MM.1S (cell line): ENCODE measurements at regions not wholly inside any gene's neighbourhood (a gene's known extent, or its start where the extent isn't known, plus 50 kb on each side); places are given as distances from the start of the nearest gene placed in this dataset.
"Not testable (repeated sequence)": the region's sequence is repeated elsewhere in the genome, so short reads cannot be mapped to it uniquely, and the experiment has no call there.

Source experiments
- DNase-seq: peaks from one replicate; pipeline ENCODE4 v3.0.0-alpha.2; 2015
- H2AFZ ChIP-seq: fragments of 300-600 bp; sonication (generic); 2 replicates; pipeline ENCODE4 v1.6.0; 2016; ENCODE audit warnings: antibody characterized with exemption, low read length
- H3F3A ChIP-seq: fragments of 300-600 bp; sonication (generic); 2 replicates; pipeline ENCODE4 v1.6.1; 2016; ENCODE audit warnings: mild to moderate bottlenecking, antibody characterized with exemption, low read length, moderate library complexity, mixed read lengths; ENCODE audit not compliant: insufficient read depth
- H3K27ac ChIP-seq: fragments of 300-600 bp; sonication (generic); 2 replicates; pipeline ENCODE4 v1.5.1; 2016; ENCODE audit warnings: mild to moderate bottlenecking, low read length
- H3K27me3 ChIP-seq: fragments of 300-600 bp; sonication (generic); replicated peaks from 2 replicates; pipeline ENCODE4 v1.6.0; 2016; ENCODE audit warnings: low read length; ENCODE audit not compliant: insufficient read depth
- H3K36me3 ChIP-seq: fragments of 300-600 bp; sonication (generic); replicated peaks from 2 replicates; pipeline ENCODE4 v1.6.1; 2016; ENCODE audit warnings: mild to moderate bottlenecking, low read length, mixed read lengths; ENCODE audit not compliant: insufficient read depth
- H3K4me1 ChIP-seq: fragments of 300-600 bp; sonication (generic); 2 replicates; pipeline ENCODE4 v1.6.1; 2016; ENCODE audit warnings: low read length, mixed read lengths
- H3K4me2 ChIP-seq: fragments of 300-600 bp; sonication (generic); 2 replicates; pipeline ENCODE4 v1.6.0; 2016; ENCODE audit warnings: low read depth, low read length
- H3K4me3 ChIP-seq: fragments of 300-600 bp; sonication (generic); 2 replicates; pipeline ENCODE4 v1.5.1; 2016; ENCODE audit warnings: low read length, mixed read lengths
- H3K79me2 ChIP-seq: fragments of 300-600 bp; sonication (generic); 2 replicates; pipeline ENCODE4 v1.6.1; 2016; ENCODE audit warnings: mixed run types, low read length, mixed read lengths
- H3K9ac ChIP-seq: fragments of 300-600 bp; sonication (generic); 2 replicates; pipeline ENCODE4 v1.6.1; 2016; ENCODE audit warnings: low read length, mixed read lengths
- H3K9me2 ChIP-seq: fragments of 300-600 bp; sonication (generic); replicated peaks from 2 replicates; pipeline ENCODE4 v1.6.1; 2016; ENCODE audit warnings: mild to moderate bottlenecking, low read length, mixed read lengths; ENCODE audit not compliant: insufficient read depth
- H3K9me3 ChIP-seq: fragments of 300-600 bp; sonication (generic); replicated peaks from 2 replicates; pipeline ENCODE4 v1.6.1; 2016; ENCODE audit warnings: mild to moderate bottlenecking, low read length, mixed read lengths; ENCODE audit not compliant: insufficient read depth
- H4K20me1 ChIP-seq: fragments of 300-600 bp; sonication (generic); 2 replicates; pipeline ENCODE4 v1.6.1; 2016; ENCODE audit warnings: mild to moderate bottlenecking, low read length, moderate library complexity, mixed read lengths; ENCODE audit not compliant: insufficient read depth
- EZH2 ChIP-seq: fragments of 300-600 bp; sonication (generic); optimal IDR thresholded peaks from 2 replicates; pipeline ENCODE3; 2017; ENCODE audit warnings: low read depth, mild to moderate bottlenecking, antibody characterized with exemption, low read length, mixed read lengths
- EZH2phosphoT487 ChIP-seq: fragments of 300-600 bp; sonication (generic); IDR thresholded peaks from 2 replicates; pipeline ENCODE4 v1.6.1; 2018; ENCODE audit warnings: antibody characterized with exemption, low read length
- TF ChIP-seq, protein P1 (sequence below): fragments of 300-600 bp; sonication (generic); IDR thresholded peaks from 2 replicates; pipeline ENCODE4 v1.5.1; 2016; ENCODE audit warnings: antibody characterized with exemption, low read length, mixed read lengths

DNA sequence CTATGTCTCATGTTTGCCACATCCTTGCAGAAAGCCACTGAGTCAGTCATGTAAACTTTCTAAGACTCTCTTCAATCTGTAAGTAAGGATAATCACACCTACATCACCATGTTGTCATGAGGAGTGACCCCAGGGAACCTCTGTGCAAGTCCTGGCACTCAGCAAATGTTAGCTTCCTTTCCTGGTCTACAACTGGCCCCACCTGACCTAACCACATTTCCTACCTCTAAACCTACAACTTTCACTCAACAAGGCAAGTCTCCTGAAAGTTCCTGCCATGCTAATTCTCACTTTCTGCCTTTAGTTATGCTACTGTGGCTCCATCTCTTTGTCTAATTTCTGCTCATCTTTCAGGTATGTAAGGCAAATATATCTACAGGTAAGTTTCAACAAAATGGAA is 72.3 kb upstream of the SEM1 start:
- no peaks in the 10 kb centered on the region for H3K36me3 ChIP-seq
- no peaks in the 10 kb centered on the region for H3K79me2 ChIP-seq
- no peaks in the 10 kb centered on the region for H3K9me3 ChIP-seq
- TF ChIP-seq EZH2phosphoT487 (no peak), EZH2 (no peak)
- TF ChIP-seq, protein P1, sequence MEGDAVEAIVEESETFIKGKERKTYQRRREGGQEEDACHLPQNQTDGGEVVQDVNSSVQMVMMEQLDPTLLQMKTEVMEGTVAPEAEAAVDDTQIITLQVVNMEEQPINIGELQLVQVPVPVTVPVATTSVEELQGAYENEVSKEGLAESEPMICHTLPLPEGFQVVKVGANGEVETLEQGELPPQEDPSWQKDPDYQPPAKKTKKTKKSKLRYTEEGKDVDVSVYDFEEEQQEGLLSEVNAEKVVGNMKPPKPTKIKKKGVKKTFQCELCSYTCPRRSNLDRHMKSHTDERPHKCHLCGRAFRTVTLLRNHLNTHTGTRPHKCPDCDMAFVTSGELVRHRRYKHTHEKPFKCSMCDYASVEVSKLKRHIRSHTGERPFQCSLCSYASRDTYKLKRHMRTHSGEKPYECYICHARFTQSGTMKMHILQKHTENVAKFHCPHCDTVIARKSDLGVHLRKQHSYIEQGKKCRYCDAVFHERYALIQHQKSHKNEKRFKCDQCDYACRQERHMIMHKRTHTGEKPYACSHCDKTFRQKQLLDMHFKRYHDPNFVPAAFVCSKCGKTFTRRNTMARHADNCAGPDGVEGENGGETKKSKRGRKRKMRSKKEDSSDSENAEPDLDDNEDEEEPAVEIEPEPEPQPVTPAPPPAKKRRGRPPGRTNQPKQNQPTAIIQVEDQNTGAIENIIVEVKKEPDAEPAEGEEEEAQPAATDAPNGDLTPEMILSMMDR: no peak
- peak; percentile 53 for DNase-seq
- no peak overlapping the region for H3K4me2 ChIP-seq
- no peaks in the 10 kb centered on the region for H3K4me1 ChIP-seq
- H3K9me2 ChIP-seq: no peaks in the 10 kb centered on the region
- no peaks in the 10 kb centered on the region for H4K20me1 ChIP-seq
- peaks cover 36% of the 10 kb centered on the region for H3K27me3 ChIP-seq
- H3K4me3 ChIP-seq: no peak overlapping the region
- H3K9ac ChIP-seq: no peak overlapping the region
- H3F3A ChIP-seq: no peaks in the 10 kb centered on the region
- no peak overlapping the region for H3K27ac ChIP-seq
- no peak overlapping the region for H2AFZ ChIP-seq

DNA sequence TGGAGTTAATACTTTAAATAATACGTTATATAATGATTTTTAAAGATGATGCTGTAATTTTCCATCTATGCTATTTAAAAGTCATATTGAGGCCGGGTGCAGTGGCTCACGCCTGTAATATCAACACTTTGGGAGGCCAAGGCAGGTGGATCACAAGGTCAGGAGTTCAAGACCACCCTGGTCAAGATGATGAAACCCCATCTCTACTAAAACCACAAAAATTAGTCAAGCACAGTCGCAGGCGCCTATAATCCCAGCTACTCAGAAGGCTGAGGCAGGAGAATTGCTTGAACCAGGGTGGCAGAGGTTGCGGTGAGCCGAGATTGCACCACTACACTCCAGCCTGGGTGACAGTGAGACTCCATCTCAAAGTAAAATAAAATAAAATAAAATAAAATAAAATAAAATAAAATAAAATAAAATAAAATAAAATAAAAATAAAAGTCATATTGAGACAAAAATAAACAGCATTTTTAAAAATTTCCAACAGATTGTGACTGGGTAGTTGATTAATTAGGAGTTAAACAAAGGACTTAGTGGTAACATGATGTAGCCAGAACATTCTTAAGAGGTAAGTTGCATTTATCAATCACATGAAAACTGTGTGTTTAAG is 73.1 kb upstream of the SEM1 start:
- not testable (repeated sequence) for H4K20me1 ChIP-seq, H2AFZ ChIP-seq, H3K36me3 ChIP-seq, H3K27ac ChIP-seq, DNase-seq, H3F3A ChIP-seq, H3K4me1 ChIP-seq, H3K4me3 ChIP-seq, H3K4me2 ChIP-seq, H3K9me2 ChIP-seq, H3K9me3 ChIP-seq, H3K9ac ChIP-seq, H3K79me2 ChIP-seq
- H3K27me3 ChIP-seq: peaks cover 36% of the 10 kb centered on the region

DNA sequence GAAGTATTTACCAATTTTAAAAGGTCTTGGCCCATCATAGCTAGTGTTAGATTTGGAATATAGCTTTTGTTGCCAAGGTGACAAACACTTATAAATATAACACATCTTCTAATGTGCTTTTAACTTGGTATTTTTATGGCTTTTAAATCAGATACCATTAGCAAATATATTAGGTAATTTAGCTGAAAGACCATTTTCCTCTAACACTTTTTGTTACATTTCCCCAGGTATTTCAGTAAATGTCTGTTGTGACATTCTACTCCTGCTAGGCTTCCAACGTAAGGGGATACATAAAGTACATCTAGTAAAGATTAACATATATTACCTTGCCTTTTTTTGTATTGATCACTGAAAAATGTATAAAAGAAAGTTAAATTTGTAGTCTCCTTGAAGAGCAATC is 75.0 kb upstream of the SEM1 start:
- no peaks in the 10 kb centered on the region for H3K9me3 ChIP-seq
- H3K9me2 ChIP-seq: no peaks in the 10 kb centered on the region
- H3K4me3 ChIP-seq: no peak overlapping the region
- TF ChIP-seq, protein P1: no peak
- no peak for TF ChIP-seq EZH2
- TF ChIP-seq EZH2phosphoT487: no peak
- H3K27ac ChIP-seq: no peak overlapping the region
- no peak overlapping the region for H2AFZ ChIP-seq
- H3F3A ChIP-seq: no peaks in the 10 kb centered on the region
- no peaks in the 10 kb centered on the region for H3K4me1 ChIP-seq
- no peak for DNase-seq
- H3K36me3 ChIP-seq: no peaks in the 10 kb centered on the region
- H3K79me2 ChIP-seq: no peaks in the 10 kb centered on the region
- H3K27me3 ChIP-seq: peaks cover 35% of the 10 kb centered on the region
- H3K9ac ChIP-seq: no peak overlapping the region
- H3K4me2 ChIP-seq: no peak overlapping the region
- H4K20me1 ChIP-seq: no peaks in the 10 kb centered on the region

DNA sequence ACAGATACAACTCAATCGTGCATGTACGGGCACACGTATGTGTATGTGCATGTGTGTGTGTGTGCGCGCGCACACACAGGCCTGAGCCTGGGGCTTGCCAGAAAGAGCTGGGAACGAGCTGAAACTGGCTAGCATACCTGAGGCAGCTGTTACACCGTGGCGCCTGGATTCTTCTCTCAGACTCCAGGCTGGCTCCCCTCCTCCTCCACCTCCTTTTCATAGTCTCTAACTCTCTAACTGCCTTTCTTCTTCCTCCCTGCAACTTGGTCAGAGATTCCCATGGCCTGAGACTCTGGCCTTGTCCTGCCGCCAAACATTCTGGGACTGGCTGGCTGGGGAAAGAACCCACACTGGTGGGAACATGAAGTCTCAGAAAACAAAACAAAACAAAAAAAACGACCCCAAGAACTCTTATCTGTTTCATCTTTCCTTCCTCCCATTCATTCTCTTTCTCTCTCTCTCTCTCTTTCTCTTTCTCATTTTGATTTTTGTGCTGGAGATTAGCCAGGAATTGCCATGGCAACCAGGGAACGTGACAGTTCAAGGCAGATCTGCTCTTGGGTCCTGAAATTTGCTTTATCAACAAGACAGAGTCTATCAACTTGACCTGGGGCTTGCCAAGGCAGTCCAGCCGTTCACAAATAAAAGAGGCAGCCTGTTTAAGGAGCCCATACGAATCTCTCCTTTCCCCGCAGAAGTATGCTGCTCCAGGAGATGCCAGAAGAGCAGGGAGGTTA is 76.8 kb upstream of the SEM1 start:
- H3K9me3 ChIP-seq: no peaks in the 10 kb centered on the region
- H3F3A ChIP-seq: no peaks in the 10 kb centered on the region
- H3K27me3 ChIP-seq: peaks cover 25% of the 10 kb centered on the region
- no peaks in the 10 kb centered on the region for H3K36me3 ChIP-seq
- DNase-seq: no peak
- H3K4me2 ChIP-seq: no peak overlapping the region
- H3K9ac ChIP-seq: no peak overlapping the region
- no peaks in the 10 kb centered on the region for H3K79me2 ChIP-seq
- no peak overlapping the region for H3K27ac ChIP-seq
- H3K4me1 ChIP-seq: no peaks in the 10 kb centered on the region
- TF ChIP-seq, protein P1: no peak
- TF ChIP-seq EZH2phosphoT487: no peak
- TF ChIP-seq EZH2: no peak
- no peak overlapping the region for H3K4me3 ChIP-seq
- no peaks in the 10 kb centered on the region for H3K9me2 ChIP-seq
- no peak overlapping the region for H2AFZ ChIP-seq
- H4K20me1 ChIP-seq: no peaks in the 10 kb centered on the region
